IMR-90 (cell line): ENCODE measurements at regions not wholly inside any gene's neighbourhood (a gene's known extent, or its start where the extent isn't known, plus 50 kb on each side); places are given as distances from the start of the nearest gene placed in this dataset.

ENCODE experiments used
- ATAC-seq: fragments of 200-7000 bp; cut with Tn5 transposase; 2 replicates; pipeline ENCODE4 v1.9.1; 2020; ENCODE audit warnings: low read depth, mild to moderate bottlenecking, moderate library complexity
- BruUV-seq: library from RNA; stranded (reverse); fragments of 400-500 nt; replicated peaks from 2 replicates; lab custom pipeline; 2021; lab: Mats Ljungman, UMichigan
- CTCF ChIA-PET: fragments of 300-600 bp; formaldehyde crosslinking; extraction: SDS; loops from one replicate; lab custom pipeline; 2021; ENCODE audit warnings: antibody characterized with exemption; lab: Yijun Ruan, JAX
- POLR2A ChIA-PET: fragments of 300-600 bp; sonication (Branson Sonifier 250); formaldehyde crosslinking; loops from one replicate; lab custom pipeline; 2022; ENCODE audit warnings: antibody characterized with exemption; ENCODE audit not compliant: unreplicated experiment; lab: Charles Lee
- DNase-seq: peaks from one replicate; pipeline ENCODE4 v3.0.0; 2013
- H2AFZ ChIP-seq: replicated peaks from 2 replicates; pipeline ENCODE3; 2013; ENCODE audit warnings: low read length, mild to moderate bottlenecking; ENCODE audit not compliant: poor library complexity
- H2AK5ac ChIP-seq: 2 replicates; pipeline ENCODE4 v1.6.1; 2013; ENCODE audit warnings: low read depth, low read length, inconsistent platforms
- H2AK9ac ChIP-seq: replicated peaks from 2 replicates; pipeline ENCODE3; 2013; ENCODE audit warnings: mild to moderate bottlenecking, low read depth, low read length, moderate library complexity; ENCODE audit not compliant: poor library complexity
- H2BK120ac ChIP-seq: 2 replicates; pipeline ENCODE4 v1.6.1; 2013; ENCODE audit warnings: low read depth, low read length, inconsistent platforms
- H2BK15ac ChIP-seq: 3 replicates; pipeline ENCODE4 v1.6.1; 2013; ENCODE audit warnings: low read depth, low read length, inconsistent platforms
- H2BK20ac ChIP-seq: 2 replicates; pipeline ENCODE4 v1.6.1; 2013; ENCODE audit warnings: low read depth, mild to moderate bottlenecking, inconsistent platforms, low read length, moderate library complexity
- H2BK5ac ChIP-seq: 2 replicates; pipeline ENCODE4 v1.6.1; 2013; ENCODE audit warnings: mild to moderate bottlenecking, low read depth, low read length, inconsistent platforms; ENCODE audit not compliant: poor library complexity, severe bottlenecking
- H3K14ac ChIP-seq: replicated peaks from 2 replicates; pipeline ENCODE4 v1.6.1; 2013; ENCODE audit warnings: low read depth, low read length, inconsistent platforms
- H3K18ac ChIP-seq: 2 replicates; pipeline ENCODE4 v1.6.1; 2013; ENCODE audit warnings: low read depth, low read length, control low read depth
- H3K23ac ChIP-seq: 2 replicates; pipeline ENCODE4 v1.6.1; 2013; ENCODE audit warnings: low read depth, low read length, inconsistent platforms
- H3K27ac ChIP-seq: 2 replicates; pipeline ENCODE4 v1.5.1; 2013; ENCODE audit warnings: mild to moderate bottlenecking, control low read depth, low read length; ENCODE audit not compliant: insufficient read depth
- H3K27me3 ChIP-seq: 2 replicates; pipeline ENCODE4 v1.6.1; 2013; ENCODE audit warnings: low read length; ENCODE audit not compliant: control insufficient read depth, insufficient read depth
- H3K36me3 ChIP-seq: 2 replicates; pipeline ENCODE4 v1.6.1; 2013; ENCODE audit warnings: low read length, mixed read lengths; ENCODE audit not compliant: control insufficient read depth, insufficient read depth
- H3K4ac ChIP-seq: 2 replicates; pipeline ENCODE4 v1.6.1; 2013; ENCODE audit warnings: low read depth, low read length, inconsistent platforms
- H3K4me1 ChIP-seq: 2 replicates; pipeline ENCODE4 v1.6.1; 2013; ENCODE audit warnings: low read length, mixed read lengths; ENCODE audit not compliant: control insufficient read depth, insufficient read depth
- H3K4me2 ChIP-seq: 2 replicates; pipeline ENCODE4 v1.6.1; 2013; ENCODE audit warnings: low read depth, mild to moderate bottlenecking, control low read depth, low read length, moderate library complexity
- H3K4me3 ChIP-seq: 2 replicates; pipeline ENCODE4 v1.5.1; 2013; ENCODE audit warnings: low read depth, mild to moderate bottlenecking, control low read depth, low read length, moderate library complexity; ENCODE audit not compliant: insufficient read depth
- H3K56ac ChIP-seq: 2 replicates; pipeline ENCODE4 v1.6.1; 2013; ENCODE audit warnings: low read length, inconsistent platforms; ENCODE audit not compliant: insufficient read depth; ENCODE audit errors: extremely low read depth
- H3K79me1 ChIP-seq, 2 experiments: 2 replicates each; pipeline ENCODE4 v1.6.1; 2013; ENCODE audit warnings: low read length in 2 of 2, inconsistent platforms in 1 of 2, low read depth in 1 of 2
- H3K9ac ChIP-seq: 2 replicates; pipeline ENCODE4 v1.6.1; 2013; ENCODE audit warnings: low read depth, low read length, control low read depth
- H3K9me1 ChIP-seq: 2 replicates; pipeline ENCODE4 v1.6.1; 2013; ENCODE audit warnings: low read length, inconsistent platforms; ENCODE audit not compliant: insufficient read depth
- H3K9me3 ChIP-seq: 2 replicates; pipeline ENCODE4 v1.6.1; 2013; ENCODE audit warnings: low read length; ENCODE audit not compliant: control insufficient read depth, insufficient read depth
- H4K20me1 ChIP-seq: 2 replicates; pipeline ENCODE4 v1.6.1; 2013; ENCODE audit warnings: low read length, inconsistent platforms; ENCODE audit not compliant: insufficient read depth
- H4K5ac ChIP-seq: 2 replicates; pipeline ENCODE4 v1.6.1; 2013; ENCODE audit warnings: mild to moderate bottlenecking, low read depth, low read length, control low read depth
- H4K8ac ChIP-seq, 2 experiments: 2 replicates each; pipeline ENCODE4 v1.6.1; 2013; ENCODE audit warnings: low read depth in 2 of 2, low read length in 2 of 2, control low read depth in 1 of 2, inconsistent platforms in 1 of 2
- H4K91ac ChIP-seq: 2 replicates; pipeline ENCODE4 v1.6.1; 2013; ENCODE audit warnings: low read depth, low read length, inconsistent platforms; ENCODE audit not compliant: insufficient read depth
- BHLHE40 ChIP-seq: fragments of 150-350 bp; IDR thresholded peaks from 2 replicates; pipeline ENCODE4 v1.6.1; 2016; ENCODE audit warnings: mild to moderate bottlenecking, low read depth, low read length
- ELK1 ChIP-seq: fragments of 150-350 bp; IDR thresholded peaks from 2 replicates; pipeline ENCODE4 v1.6.1; 2016; ENCODE audit warnings: low read depth, mild to moderate bottlenecking, low read length, moderate library complexity, borderline replicate concordance
- SMC3 ChIP-seq: fragments of 150-350 bp; IDR thresholded peaks from 2 replicates; pipeline ENCODE4 v1.6.1; 2016; ENCODE audit warnings: low read depth, mild to moderate bottlenecking, antibody characterized with exemption, low read length, moderate library complexity
- WGBS, 2 experiments: methylation state at CpG; one replicate each; pipeline versions ENCODE4 v1.1.5 to v1.1.7; 2013; ENCODE audit warnings: missing lambda C conversion rate in 2 of 2; ENCODE audit not compliant: insufficient read length in 1 of 2; ENCODE audit errors: extremely low coverage in 2 of 2; 5-methylcytosine and 5-hydroxymethylcytosine counted together
- dilution Hi-C: fragments of 300-500 bp; cut with HindIII; formaldehyde crosslinking; loops from one replicate; pipeline ENCODE4 v1.14.3; 2018; ENCODE audit warnings: low sequenced_read_pairs; ENCODE audit not compliant: unreplicated experiment
- in situ Hi-C: fragments of 300-500 bp; cut with MboI; formaldehyde crosslinking; loops from 3 replicates; pipeline ENCODE4 v1.14.3; 2019; ENCODE audit warnings: low sequenced_read_pairs, inconsistent platforms, mixed read lengths
- intact Hi-C: fragments of 100-400 bp; cut with micrococcal nuclease; formaldehyde crosslinking; loops from 2 replicates; pipeline ENCODE4 v1.10.0; 2022

- no peak overlapping the region for H2AK5ac ChIP-seq
- whole genome bisulfite sequencing, 2 experiments: 67% methylated on average over 1 of the region's 4 CpGs; no CpG with 5 or more reads in 1 of the 2 experiments
These were observed 346.3 kb downstream of the FBXW7 start for GRCh38 chr4:152189451-152190179.

More at GRCh38 chr4:152189451-152190179, 346.3 kb downstream of the FBXW7 start:
- H3K79me1 ChIP-seq: no peaks in the 10 kb centered on the region
- no peaks in the 10 kb centered on the region for H3K36me3 ChIP-seq
- no peaks in the 10 kb centered on the region for H3K9me1 ChIP-seq
- H4K8ac ChIP-seq: no peak overlapping the region
- ChIA-PET POLR2A (no interaction called here), CTCF (no interaction called here)
- no peaks in the 10 kb centered on the region for H3K4me1 ChIP-seq
- in situ Hi-C loops (no loop called here), intact Hi-C loops (no loop called here), dilution Hi-C loops (no loop called here)
- H2BK120ac ChIP-seq: no peak overlapping the region
- H3K18ac ChIP-seq: no peak overlapping the region
- no peak overlapping the region for H4K5ac ChIP-seq
- H3K4me2 ChIP-seq: no peak overlapping the region
- TF ChIP-seq ELK1 (no peak), SMC3 (no peak), BHLHE40 (no peak)
- no peak overlapping the region for H2AFZ ChIP-seq
- ATAC-seq: no peak
- H3K9ac ChIP-seq: no peak overlapping the region
- H2BK15ac ChIP-seq: no peak overlapping the region
- H2AK9ac ChIP-seq: no peak overlapping the region
- H3K23ac ChIP-seq: no peak overlapping the region
- no peak overlapping the region for H3K4me3 ChIP-seq
- H3K4ac ChIP-seq: no peak overlapping the region
- H3K14ac ChIP-seq: no peak overlapping the region
- BruUV-seq: no TSS peak
- H3K27me3 ChIP-seq: peaks cover 4% of the 10 kb centered on the region; the same call in 1 of the 2 replicates
- no peak overlapping the region for H3K27ac ChIP-seq
- no peaks in the 10 kb centered on the region for H3K9me3 ChIP-seq
- no peak overlapping the region for H2BK20ac ChIP-seq
- no peak overlapping the region for H3K56ac ChIP-seq
- no peaks in the 10 kb centered on the region for H4K20me1 ChIP-seq
- DNase-seq: no peak
- H4K91ac ChIP-seq: no peak overlapping the region
- H2BK5ac ChIP-seq: no peak overlapping the region
